ENCODE measurements at regions not wholly inside any gene's neighbourhood (a gene's known extent, or its start where the extent isn't known, plus 50 kb on each side); places are given as distances from the start of the nearest gene placed in this dataset.

GRCh38 chr6:170212956-170213636 is 77.8 kb downstream of the DLL1 start:
- DNase-seq: no peak

- DNase-seq: no peak
Observed at GRCh38 chr6:170212051-170212756, 78.7 kb downstream of the DLL1 start.

- no peak for DNase-seq
Observed at GRCh38 chr6:170211404-170212025, 79.4 kb downstream of the DLL1 start.

- DNase-seq: no peak
Observed at GRCh38 chr6:170210651-170211403, 80.1 kb downstream of the DLL1 start.

DNA sequence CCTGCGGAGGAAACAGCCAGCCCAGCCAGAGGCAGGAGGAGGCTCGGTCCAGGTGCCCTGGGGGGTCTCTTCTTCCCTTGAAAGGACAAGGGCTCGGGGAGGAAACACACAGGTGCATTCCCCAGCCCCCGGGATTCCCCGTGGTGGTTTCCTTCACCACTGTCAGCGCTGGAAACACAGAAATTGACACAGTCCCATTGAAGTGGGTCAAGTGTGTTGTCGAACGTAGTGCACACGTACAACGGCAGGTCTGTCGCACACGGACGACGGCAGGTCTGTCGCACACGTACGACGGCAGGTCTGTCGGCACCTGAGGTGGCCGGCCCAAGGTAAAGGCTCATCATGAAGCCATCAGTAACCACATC is 80.9 kb downstream of the DLL1 start:
- no peak for DNase-seq

DNA sequence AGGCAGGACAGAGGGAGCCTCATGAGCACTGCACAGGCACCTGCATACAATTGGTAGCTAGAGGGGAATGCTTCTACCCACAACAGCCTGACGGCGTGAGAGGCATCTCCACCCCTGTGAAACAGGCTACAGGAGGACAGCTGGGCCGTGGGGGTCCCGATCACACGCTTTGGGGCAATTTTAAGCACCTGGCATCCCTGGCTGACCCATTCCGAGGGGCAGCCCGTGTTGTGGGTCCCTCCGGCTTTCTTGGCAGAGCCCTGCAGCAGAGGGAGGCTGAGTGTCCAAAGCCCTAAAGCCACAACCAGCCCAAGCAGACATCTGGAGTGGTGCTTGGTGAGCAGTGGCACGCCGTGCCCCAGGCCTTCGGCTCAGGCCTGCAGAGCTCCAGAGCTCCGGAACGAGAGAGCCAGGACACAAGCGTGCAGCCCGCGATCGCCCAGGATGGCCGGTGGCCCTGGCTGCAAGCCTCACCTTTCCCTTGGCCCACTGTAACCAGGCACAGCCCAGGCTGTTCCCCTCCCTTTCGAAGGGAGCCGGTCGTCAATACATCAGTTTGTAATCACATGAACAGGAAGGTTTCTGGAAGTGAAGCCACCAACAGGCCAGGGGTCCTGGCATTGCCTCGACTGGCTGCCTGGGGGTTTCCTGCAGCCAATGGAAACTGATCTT is 81.4 kb downstream of the DLL1 start:
- DNase-seq: no peak

DNA sequence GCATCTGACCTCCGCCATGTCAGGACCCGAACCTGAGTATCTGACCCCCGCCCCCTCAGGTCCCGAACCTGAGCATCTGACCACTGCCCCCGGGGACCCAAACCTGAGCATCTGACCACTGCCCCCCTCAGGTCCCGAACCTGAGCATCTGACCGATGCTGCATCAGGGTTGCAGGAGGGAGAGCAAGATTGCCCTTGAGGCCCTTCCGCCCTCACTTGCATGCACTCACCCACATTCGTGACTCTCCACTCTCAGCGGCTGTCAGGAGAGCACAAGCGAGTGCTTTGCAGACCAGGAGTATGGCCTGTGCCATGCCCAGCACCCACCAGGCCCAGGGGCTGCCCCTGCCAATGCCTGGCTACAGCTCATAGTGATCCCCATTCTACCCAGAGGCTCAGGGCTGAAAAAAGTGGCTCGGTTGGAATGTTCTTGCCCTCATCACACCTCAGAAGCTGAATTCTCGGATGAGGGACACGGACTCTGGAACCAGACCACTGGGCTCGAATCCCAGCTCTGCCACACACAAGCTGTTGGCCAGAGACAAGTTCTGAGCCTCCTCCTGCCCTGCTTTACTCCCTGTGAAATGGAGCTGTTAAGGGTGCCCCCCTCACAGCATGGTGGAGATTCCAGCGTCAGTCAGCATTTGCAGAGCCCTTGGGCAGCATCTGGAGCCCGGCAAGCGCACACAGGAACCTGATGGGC is 82.1 kb downstream of the DLL1 start:
- no peak for DNase-seq

DNA sequence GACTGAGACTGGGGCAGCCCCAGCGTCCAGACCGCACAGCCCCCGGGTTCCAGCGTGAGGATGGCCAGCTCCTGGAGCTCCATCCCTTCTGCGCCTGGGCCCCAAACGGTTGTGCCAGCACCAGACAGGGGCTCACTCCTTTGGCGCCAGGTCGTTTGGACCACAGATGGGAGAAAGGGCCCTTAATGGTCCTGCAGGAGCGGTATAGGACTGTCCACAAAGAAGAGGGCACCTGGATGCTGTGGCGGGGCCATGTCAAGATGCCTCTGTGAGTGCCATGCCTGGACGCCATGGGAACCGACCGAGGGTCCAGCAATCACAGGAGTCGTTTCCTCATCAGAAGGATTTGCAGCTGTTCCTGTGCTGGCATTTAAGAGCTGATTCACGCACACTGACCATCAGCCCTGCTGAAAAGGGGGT is 82.7 kb downstream of the DLL1 start:
- DNase-seq: no peak

DNA sequence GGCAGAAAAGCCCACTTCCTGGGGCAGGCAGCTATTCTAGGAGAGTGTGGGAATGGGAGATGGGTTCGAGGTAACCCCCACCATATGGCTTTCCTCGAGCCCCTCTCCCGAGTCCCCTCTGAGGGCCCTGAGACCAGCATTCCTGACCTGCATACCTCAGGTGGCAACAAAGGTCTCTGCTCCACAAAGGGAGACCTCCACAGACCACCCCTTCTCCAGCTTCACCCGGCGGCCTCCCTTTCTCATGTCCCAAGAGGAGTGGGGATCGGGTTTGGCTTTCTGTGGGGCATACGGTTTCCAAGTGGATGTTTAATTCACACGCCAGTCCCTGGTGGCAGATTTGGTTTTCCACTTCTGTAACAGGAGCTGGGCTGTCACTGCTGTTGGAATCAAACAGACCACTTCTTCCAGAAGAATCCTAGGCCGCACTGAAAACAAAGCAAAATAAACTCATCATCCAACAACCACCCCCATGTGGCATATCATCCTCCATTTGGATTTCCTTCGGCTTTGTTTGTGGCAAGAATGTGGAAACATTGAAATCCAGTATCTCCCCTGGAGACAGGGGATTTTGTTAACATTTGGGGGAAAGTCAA is 83.2 kb downstream of the DLL1 start:
- no peak for DNase-seq

GRCh38 chr6:170206851-170207431 is 83.9 kb downstream of the DLL1 start:
- DNase-seq: no peak

DNA sequence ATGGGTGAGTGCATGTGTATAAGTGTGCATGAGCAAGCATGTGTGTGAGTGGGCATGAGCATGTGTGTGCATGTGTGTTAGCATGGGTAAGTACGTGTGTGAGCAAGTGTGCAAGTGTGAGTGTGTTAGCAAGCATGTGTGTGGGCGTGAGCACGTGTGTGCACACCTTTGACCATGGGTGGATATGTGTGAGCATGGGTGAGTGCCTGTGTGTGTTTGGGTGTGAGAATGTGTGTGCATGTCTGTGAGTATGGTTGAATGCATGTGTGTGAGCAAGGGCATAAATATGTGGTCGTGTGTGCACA is 84.6 kb downstream of the DLL1 start:
- no peak for DNase-seq

DNA sequence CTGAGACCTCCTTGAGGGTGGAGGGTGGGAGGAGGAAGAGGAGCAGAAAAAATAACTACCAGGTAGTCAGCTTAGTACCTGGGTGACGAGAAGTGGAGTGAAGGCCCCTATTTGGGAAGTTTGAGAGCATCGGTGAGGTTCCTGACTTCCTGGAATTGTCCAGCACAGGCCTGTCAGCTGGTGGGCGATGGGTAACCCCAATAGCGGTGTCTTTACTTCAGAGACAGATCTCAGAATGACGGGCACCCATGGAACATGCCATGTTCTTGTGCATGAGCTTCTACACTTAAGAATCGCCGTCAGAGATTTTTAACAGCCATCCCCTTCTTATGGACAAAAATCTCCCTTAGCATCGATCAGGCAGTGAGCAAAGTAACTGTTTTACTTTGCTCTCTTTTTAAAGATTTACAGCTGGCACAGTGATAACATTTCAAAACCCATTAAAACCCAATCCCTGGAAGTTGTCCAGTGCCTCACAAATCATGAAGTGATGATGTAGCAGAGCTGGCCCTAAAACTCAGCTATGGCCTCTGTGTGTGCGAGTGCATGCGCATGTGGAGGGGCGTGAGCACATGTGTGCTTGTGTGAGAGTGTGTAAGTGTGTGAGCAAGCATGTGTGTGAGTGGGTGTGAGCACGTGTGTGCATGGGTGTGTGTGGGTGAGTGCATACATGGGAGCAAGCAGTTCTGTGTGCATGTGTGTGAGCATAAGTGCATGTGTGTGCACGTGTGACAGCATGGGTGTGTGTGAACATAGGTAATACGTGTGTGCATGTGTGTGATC is 85.2 kb downstream of the DLL1 start:
- DNase-seq: no peak

DNA sequence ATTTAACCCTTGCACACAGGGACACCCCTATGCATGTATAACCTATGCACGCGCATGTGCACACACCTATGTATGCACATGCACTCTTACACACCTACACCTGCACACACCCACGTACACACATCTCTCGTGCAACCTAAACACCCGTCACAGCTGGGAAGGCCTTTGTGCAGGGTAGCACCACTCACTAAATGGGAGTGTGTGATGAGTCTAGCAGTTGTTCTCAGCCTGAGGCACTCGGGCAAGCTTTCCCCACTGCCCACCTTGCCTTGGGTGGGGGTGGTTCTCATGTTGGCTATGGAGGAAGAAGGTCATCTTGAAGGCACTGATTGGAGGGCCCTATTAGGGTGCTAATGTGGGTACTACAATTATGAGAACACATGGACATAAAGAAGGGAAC is 85.8 kb downstream of the DLL1 start:
- DNase-seq: no peak

DNA sequence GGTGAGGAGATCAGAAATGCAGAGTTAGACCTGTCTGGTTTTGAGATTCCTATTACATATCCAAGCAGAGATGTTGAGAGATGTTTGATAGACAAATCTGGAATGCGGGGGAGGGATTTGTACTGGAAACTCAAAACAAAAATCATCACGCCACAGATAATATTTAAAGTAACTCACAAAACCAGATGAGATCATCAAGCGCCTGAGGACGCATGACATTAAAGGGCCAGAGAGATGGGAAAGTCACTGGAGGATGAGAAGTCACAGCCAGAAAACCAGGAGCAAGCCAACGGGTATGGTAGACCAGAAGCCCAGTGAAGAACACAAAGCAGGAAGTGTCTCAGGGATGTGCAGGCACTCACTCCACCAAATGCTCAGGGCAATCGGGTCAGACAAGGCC is 87.7 kb downstream of the DLL1 start:
- no peak for DNase-seq

- no peak for DNase-seq
Observed at GRCh38 chr6:170202416-170203135, 88.3 kb downstream of the DLL1 start.

- no peak for DNase-seq
Observed at GRCh38 chr6:170201361-170201760, 89.5 kb downstream of the DLL1 start.

DNA sequence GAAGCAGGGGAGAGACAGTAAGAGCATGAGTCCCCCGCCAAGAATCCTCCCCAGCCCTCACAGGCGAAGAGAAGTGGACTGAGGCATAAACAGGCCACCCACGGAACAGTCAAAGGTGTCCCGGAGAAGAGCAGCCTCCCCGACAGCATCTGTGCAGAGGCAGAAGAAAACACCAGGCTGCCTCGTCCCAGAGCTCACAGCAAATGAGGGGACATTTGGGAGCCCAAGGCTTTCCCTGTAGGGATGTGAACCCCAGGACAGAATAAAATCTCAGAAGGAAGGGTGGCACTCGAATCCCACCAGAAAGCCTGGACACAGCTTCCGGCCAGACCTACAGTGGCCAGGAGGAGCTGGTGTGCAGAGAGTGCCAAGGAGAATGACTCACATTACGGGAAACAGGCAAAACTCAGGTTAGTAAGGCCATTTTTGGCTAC is 90.4 kb downstream of the DLL1 start:
- no peak for DNase-seq

- no peak for DNase-seq
Observed at GRCh38 chr6:170199716-170200115, 91.2 kb downstream of the DLL1 start.

DNA sequence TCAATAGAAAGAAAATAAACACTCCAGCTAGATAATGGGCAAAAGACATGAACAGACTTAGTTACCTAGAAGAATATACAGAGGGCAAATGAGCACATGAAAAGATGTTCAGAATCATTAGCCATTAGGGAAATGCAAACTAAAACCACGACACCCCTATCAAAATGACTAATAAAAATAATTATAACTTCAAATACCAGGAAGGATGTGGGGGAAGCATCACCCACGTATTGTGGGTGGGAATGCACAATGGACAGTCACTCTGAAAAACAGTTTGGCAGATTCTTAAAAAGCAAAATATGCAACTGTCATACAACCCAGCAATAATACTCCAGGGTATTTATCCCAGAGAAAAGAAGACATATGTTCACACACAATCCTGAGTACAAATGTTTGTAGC is 92.6 kb downstream of the DLL1 start:
- no peak for DNase-seq

DNA sequence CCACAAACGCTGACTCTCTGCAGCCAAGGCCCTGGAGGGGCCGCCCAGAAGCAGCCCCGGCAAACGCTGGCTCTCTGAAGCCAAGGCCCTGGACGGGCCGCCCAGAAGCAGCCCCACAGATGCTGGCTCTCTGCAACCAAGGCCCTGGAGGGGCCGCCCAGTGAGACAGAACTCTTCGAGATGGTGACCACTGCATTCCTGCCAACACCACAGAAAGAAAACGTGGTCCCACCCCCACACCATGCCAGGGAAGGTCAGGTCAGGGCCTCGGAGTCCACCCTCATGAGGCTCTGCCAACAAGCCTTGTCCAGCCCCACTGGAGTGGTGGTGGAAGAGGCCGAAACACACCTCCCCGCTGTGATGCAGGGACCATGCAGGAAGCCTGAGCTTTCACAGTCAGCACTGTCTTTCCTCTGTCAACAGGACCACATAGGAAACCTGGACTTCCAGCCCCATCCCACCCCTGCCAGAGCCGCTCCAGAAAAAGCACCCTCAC is 97.5 kb downstream of the DLL1 start:
- DNase-seq: no peak

All from inflammatory macrophage treated with lipopolysaccharide for 1 hour (primary cell).